CD4-positive, alpha-beta T cell treated with Interleukin-15 for 1 hour (primary cell): ENCODE measurements at regions not wholly inside any gene's neighbourhood (a gene's known extent, or its start where the extent isn't known, plus 50 kb on each side); places are given as distances from the start of the nearest gene placed in this dataset.

ENCODE experiments used
- DNase-seq: peaks from one replicate; pipeline ENCODE4 v3.0.0-alpha.2; 2020

GRCh38 chr6:139839506-139840156, 465.2 kb upstream of the CITED2 start:
- DNase-seq = peak; percentile 73

GRCh38 chr6:139834232-139834631, 459.8 kb upstream of the CITED2 start:
- DNase-seq = no peak

DNA sequence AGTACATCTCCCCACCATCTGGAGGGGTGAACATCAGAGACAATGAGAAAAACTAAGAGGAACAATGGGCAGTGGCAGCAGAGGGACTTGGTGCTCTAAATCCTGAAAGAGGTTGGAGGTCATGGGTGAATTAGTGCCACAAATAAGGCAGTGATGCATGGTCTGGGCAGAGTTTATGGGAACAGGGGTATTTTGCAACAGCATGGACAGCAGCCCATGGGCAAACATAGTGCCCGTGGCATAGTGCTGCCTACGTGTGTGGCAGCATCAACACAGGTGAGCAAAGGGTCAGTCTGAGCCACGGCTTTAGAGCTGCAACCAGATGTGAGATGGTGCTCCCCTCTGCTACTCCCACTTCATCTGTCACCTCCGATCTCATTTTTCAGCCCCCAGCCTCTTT, 459.1 kb upstream of the CITED2 start:
- no peak for DNase-seq

- no peak for DNase-seq
These were observed 458.3 kb upstream of the CITED2 start for GRCh38 chr6:139832493-139833305.

DNA sequence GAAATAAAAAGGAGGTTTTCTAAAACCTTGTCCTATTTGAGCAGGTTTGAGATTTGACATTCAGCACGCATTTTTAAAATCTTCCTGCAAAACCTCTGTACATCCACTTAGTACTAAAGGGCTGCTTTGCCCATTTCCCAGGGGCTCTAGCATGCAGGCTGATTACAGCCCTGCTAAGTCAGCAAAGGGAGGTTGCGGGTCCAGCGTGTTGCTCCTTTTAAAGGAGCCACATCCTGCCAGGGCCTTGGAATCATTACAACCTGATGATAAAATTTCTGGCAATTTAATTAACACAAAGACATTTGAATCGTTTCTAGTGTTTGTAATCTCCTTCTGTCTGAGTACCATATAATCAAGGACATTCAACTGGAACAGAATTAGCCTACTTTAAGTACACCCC, 455.1 kb upstream of the CITED2 start:
- no peak for DNase-seq

GRCh38 chr6:139828751-139829519, 454.5 kb upstream of the CITED2 start:
- no peak for DNase-seq

DNA sequence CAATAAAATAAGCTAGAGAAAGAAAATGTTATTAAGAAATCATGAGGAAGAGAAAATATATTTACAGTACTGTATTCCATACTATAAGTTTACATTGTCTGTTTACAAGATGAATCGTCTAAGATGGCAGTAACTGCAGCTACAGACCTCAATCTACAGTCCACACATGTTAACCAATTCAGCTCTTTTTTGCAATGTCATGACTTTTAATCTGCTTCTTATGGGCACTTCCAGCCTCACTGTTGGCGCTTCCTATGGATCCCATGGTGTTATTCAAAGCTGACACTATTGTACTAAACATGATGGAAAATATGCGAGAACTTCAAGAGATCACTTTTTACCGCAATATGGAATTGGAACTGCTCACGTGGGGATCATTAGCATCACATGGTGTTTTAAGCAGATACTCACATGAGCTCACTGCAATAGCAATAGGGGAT, 451.5 kb upstream of the CITED2 start:
- DNase-seq = no peak

- DNase-seq = no peak
These were observed 450.4 kb upstream of the CITED2 start for GRCh38 chr6:139824864-139825263.

- no peak for DNase-seq
These were observed 449.3 kb upstream of the CITED2 start for GRCh38 chr6:139823808-139824126.

- no peak for DNase-seq
These were observed 448.8 kb upstream of the CITED2 start for GRCh38 chr6:139823099-139823807.

GRCh38 chr6:139821676-139822223, 447.3 kb upstream of the CITED2 start:
- DNase-seq = no peak

DNA sequence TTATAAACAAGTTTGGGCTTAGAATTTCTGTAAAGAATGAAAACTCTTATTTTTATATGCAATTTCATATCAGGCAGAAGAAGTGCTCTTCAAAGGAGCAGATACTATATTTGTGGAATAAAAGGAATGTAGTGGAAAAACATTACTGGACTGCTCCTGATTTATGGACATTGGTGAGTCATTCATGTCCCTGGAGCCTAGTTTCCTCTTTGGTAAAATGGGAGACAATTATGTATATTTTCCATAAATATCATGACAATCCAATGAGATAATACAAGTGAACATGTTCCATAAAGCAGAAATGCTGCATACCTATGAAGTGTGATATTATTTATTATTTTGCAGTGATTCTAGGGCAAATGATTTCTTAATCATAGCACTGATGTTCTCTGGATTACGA, 445.8 kb upstream of the CITED2 start:
- no peak for DNase-seq

GRCh38 chr6:139819776-139820175, 445.3 kb upstream of the CITED2 start:
- DNase-seq = no peak

DNA sequence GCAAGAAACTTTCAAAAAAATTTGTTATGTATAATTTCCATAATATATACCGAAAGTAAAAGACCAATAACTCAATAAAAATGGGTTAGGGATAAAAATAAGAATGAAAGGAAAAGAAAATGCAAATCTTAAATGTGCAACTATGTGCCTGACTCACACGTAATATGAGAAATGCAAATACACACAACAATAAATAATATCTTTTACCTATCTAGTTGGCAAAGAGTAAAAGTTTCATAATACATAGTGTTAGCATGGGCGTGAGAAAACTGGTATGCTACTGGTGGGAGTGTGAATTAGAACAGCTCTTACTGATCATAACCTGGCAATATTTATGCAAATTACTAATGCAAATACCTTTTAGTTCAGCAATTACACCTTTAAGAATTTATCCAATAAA, 438.5 kb upstream of the CITED2 start:
- no peak for DNase-seq

DNA sequence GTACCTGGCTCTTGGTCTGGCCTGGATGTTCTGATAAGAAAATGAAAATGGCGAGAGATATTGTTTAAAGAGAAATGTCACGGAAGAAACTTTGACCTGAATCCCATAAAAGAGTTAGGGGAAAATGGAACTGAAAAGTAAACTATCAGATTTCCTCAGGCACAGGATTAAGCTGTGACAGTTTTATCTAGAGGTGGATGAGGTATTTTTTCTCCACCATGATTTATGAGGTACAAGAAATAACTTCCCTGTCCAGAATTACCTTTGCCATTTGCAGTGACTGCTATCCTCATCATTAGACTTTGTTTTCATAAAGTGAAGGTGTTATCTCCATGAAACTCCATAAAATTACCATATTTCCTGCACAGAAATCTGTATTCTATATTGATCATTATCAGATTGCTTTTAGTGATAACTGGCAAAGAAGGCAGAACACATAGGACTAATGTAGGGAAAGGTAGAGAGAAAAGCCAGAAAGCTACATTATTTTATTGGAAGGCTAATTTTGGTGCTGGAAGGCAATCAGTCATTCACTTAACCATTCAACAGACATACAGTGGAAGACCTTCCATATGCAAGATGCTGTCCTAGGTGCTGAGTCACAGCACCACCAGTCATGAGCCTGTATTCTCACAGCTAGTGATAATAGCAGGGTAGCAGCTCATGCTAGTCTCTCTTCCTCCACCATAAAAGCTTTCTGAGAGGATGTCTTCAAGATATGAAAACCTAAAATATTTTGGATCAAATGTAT, 427.3 kb upstream of the CITED2 start:
- DNase-seq = no peak

DNA sequence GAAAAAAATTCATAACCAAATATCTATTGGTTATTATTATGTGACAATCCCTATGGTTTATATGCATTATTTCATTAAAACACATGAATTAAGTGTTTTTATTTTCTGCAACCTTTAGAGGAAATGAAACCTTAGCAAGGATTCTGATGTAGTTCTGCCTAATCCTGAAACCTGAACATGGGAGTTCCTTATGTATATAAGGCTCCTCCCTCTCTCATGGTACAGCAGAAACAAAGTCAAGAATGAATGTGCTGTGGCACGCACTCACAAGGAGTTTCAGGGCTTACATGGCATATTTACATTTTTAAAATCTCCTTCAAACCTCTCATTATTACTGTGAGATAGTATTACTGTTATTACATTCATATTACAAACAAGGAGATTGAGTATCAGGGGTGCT, 426.4 kb upstream of the CITED2 start:
- no peak for DNase-seq

DNA sequence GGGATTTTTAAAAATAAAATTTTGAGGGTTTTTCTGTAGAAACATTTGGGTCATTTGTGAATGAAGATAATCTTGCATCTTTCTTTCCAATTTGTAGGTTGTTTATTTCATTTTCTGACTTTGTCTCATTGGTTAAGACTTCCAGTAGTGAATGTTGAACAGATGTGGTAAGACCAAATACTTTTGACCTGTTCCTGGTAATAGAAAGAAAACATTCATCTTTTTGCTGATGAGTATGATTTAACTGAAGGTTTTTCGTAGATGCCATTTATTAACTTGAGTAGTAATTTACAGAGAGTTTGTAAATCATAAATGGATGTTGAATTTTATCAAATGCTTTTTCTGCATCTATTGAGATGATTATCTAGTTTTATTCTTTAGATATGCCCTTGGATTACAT, 416.1 kb upstream of the CITED2 start:
- no peak for DNase-seq

DNA sequence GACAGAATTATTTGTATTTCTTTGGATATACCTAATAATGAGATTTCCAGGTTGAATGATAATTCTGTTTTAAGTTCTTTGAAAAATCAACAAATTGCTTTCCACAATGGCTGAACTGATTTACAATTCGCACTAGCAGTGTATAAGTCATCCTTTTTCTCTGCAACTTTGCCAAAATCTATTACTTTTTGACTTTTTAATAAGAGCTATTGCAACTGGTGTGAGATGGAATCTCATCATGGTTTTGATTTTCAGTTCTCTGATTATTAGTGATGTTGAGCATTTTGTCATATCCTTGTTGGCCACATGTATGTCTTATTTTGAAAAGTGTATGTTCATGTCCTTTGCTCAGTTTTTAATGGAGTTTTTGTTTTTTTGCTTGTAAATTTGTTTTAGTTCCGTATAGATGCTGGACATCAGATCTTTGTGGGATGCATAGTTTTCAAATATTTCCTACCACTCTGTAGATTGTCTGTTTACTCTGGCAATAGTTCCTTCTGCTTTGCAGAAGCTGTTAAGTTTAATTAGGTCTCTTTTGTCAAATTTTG, 409.8 kb upstream of the CITED2 start:
- DNase-seq = no peak

- no peak for DNase-seq
These were observed 405.7 kb upstream of the CITED2 start for GRCh38 chr6:139779988-139780774.

DNA sequence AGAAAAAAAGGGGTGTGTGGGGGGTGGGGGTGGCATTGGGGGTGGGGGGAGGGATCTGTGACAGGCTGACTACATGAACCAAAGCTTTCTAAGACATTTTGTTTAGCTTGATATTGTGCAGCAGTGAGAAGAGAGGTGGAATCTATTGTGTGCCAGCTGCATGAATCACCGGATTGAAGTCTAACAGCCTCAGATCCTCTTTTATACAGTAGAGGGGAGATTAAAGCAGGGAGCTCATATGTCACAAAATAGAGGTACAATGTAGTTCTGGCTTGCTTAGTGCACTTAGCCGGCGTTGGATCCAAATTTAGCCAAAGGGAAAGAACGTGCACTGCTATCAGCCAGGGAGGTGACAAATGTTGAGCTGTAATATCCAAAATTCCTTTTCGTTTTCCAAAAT, 404.2 kb upstream of the CITED2 start:
- no peak for DNase-seq

GRCh38 chr6:139778106-139778505, 403.7 kb upstream of the CITED2 start:
- DNase-seq = no peak
